ENCODE measurements at regions not wholly inside any gene's neighbourhood (a gene's known extent, or its start where the extent isn't known, plus 50 kb on each side); places are given as distances from the start of the nearest gene placed in this dataset.

DNA sequence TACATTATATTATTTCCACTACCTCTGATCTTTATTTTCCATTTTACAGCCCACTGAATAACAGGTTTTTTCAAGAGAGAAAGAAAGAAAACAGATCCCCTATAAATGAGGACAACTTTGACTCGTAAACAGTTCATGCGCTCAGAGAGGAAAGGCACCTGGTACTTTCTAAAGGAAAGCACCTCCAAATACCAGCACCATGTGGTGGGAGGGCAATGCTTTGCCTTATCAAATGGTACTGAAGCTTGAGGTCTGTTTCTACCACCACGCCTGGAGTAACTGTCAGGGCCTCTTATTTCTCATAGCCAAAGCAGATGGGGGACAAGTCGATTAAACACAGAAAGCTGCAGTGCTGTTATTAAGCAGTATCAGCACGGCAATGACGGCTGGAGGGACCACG lies 510.3 kb upstream of the ZFHX3 start:
- DNase-seq, result no peak

DNA sequence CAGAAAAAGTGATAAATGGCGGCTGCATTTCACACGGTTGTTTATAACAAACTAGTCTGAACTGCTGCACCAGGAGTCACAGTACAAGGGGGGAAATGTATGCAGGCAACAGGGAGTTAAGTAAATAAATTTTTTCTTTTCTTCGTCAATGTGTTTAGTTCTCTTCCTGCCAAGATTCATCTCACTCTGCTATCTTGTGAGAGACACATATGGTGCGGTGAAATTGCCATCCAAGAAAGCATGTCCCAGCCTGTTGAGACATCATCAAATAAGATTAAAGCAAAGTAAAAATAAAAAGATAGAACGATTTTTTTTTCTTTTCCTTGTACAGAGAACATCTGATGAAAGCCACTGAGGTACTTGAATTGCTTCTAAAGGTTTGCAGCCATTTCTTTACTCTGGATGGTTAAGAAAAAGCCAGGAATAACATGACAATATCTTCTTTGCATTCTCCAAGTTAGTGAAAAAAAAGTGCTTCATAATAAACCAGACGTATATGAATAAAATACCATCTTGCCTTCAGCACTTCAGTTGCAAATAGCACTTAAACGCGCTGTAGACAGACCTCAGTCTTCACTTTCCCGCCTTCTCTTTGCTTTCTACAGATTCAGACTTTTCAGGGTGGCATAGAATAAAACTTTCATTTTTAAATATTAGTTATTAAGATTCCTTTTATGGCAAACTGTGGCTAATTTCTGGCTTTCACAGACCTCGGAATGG lies 506.2 kb upstream of the ZFHX3 start:
- DNase-seq, result no peak

DNA sequence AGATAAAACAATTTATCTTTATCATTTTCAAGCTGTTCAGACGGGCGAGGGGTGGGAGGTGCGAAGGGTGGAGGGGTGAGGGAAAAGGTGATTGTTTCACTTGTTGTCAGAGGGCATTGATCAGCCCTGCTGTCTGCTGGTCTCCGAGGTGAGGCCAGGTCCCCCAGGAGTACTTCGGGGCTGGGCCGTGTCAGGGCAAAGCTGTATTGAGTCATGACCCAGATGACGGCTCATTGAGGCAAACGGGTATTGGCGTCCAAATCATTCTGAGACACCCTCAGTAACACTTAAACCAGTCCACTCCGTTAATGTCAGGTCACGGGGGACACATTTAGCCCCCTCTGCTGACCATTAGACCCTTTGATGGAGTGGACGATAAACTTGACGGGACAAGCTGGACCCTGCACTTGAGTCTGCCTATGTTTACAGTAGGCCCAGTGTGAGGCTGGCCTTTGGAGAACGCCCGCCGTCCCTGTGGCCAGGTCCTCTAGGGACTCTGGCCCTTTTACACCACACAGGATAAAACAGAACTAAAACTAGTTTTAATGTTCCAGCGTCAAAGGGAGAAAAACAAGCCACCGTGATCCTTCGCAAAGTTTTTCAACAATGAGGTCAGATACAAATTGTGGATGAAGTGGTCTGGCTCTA lies 502.2 kb upstream of the ZFHX3 start:
- no peak for DNase-seq

DNA sequence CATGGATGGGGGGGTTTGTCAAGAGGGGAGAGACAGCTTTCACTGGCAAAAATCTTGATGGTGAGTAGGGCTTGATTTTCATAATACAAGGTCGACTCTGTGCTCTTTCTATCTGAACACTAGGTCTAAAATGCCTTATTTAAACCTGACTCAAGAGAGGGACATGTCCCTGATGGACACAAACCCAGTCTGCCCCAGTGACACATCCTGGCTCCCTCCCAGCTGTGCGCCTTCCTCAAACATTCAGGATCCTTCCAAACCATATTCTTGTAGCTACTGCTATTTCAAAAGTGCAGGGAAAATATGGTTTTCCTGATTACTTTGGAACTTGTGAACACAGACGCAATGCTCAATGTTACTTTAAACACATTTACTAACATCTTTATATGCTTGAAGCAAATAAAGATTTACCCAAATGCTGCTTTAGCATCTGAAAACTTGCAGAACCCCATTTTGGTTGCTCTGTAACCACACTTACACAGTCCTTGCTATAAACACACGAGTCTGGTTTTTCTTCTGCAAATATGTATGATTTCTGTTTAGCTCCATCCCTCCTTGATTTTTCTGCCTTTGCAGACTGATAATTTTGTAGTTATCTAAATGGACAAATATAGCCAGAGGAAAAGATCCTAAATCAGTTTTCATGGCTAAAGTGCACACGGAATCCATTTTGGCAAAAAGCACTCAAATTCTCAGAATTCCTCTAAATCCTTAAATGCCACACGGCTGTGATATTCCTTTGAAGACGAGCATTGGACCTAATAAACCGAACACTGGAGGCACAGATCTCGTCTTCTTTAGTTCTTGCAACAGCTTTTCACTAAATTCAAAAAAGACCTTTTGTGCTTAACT lies 499.9 kb upstream of the ZFHX3 start:
- no peak for DNase-seq

DNA sequence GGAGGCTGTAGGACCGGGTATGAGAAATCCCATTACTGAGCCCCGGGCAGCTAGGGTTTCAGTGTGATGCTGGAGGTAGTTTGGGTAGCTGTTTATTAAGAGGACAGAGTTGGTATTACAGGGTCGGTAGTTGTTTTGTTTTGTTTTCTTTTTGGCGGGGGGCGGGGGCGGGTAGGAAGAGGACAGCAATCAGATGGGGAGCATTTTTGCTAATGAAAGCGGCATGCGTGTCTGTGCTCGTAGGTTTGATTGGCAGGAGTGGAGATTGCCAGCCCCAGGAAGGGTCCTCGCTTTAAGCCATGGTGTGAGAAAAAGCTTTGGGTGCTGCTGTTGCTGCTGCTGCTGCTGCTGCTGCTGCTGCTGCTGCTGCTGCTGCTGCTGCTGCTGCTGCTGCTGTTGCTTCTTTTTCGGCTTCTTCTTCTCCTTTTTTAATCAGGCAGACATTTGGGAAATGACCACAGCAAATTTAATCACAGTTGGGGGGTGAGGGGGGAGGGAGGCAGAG lies 498.5 kb upstream of the ZFHX3 start:
- DNase-seq, result no peak

DNA sequence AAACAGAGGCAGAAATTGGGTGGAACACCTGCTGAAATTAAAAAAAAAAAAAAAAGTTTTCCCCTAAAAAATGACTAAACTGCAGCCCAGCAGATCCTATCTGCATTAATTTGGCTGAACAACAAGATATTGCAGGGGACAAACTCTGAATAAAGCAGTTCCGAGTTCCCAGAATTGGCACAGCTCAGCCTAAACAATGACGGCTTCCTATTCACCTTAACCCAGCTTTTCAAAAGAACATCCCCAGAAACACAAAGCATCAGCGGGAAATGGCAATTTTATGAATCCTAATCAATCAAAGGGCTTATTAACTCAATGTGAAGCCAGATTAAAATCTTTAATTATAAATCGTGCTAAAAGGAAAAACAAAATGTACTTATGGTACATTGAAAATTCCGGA lies 497.8 kb upstream of the ZFHX3 start:
- no peak for DNase-seq

DNA sequence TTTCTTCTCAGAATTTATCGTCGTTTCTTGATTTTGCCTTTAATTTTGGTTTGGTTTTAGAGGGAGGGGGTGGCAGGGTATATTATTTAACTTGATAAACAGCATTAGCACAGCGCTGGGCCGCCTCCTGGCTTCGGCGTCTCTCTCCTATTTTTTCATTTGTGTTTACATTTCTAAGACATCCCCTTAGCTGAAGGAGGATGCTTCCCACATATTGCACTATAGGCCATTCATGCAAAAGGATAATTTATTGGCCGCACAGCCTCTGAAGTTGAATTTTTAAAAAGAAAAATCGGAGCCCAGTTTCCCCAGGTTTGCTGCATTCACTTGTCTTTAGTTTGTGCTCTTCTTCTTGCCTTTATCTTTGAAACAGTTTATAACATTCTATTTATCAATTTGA lies 497.4 kb upstream of the ZFHX3 start:
- no peak for DNase-seq

DNA sequence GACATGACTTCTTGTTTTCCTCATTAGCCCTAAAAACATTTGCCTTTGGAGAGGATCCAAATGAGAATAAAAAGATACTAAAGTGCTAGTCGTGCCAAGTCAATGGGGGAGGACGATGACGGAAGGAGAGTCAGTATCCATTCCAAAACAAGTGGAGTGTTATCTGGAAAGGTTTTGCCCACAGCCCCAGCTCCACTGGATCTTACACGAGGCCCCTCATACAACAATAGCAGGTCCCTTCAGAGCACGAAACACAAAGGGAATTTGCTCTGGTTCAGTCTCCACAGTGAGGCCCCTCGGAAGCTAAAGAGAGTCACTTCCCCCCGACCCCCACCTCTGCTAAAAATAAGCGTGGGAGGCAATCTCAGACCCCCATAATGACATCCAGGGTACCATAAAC lies 496.9 kb upstream of the ZFHX3 start:
- DNase-seq, result no peak

DNA sequence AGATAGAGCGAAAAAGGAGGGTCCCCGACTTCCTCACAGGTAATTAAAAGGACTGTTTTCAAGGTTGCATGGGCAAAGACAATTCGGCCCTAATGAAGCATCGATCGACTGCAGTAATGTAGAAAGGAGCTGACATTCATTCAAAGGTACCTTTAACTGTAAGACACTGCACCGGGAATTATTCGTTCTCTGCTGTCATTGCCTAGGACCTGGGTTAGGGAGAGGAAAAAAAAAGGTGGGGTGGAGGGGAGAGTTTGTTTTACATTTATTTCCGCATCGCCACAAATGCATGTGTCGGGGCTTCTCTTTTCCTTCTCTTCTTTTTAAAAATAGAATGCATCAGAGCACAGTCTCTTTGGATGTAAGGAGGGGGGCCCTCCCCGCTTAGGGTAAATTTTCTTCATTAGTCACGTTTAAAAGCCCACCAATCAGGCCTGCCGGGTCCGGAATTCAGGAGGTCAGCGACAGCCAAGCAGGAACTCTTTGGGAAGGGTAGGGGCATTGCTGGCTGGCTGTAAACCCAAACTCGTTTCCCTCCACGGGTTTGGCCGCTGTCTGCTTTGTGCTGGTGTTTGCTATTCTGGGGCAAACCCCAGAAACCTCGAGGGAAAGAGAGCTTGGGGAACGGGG lies 496.2 kb upstream of the ZFHX3 start:
- DNase-seq, result no peak

DNA sequence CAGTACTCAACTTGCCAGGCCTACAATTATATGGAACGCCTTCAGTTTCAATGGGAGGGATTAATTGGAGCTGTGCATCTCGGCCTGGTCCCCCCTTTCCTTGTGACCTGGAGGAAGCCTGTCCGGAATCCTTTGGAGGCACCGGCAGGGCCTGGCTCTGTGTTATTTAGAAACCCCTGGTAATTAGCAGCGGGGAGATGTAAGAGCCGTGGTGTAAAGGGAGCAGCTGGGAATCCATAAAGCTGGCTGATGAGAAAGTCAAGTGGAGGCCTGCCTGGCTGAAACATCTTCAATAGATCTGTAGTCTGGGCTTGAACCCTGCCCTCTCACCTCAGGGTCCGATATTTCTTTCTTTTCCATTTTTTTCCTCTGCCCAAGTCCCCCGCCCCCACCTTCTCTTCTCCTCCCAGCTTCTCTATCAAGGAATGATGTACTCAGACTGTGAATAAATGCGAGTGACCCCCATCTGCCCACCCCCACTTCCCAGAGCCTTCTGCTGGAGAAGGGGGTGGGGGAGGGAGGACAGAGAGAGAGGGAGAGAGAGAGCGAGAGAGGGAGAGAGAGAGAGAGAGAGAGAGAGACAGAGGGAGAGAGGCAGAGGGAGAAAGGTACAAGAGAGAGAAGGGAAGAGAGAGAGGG lies 495.5 kb upstream of the ZFHX3 start:
- DNase-seq, result no peak

DNA sequence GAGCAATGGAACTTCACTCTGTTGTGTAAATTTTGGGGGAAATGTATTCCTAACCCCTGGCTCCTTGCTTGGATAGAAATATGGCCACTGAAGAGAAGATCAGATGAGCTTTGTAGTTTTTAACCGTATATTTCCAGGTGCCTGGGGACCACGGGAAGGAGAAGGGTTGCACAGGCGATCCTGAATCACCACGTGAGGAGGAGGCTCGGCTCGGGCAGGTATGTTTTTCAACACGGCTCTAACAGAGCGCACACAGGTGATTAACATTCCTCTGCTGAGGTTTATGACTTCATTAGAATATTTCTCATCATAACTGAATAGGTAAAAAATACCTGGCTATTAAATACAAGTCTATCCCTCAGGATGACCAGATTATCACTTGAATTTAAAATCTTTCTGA lies 495.0 kb upstream of the ZFHX3 start:
- DNase-seq, result no peak

DNA sequence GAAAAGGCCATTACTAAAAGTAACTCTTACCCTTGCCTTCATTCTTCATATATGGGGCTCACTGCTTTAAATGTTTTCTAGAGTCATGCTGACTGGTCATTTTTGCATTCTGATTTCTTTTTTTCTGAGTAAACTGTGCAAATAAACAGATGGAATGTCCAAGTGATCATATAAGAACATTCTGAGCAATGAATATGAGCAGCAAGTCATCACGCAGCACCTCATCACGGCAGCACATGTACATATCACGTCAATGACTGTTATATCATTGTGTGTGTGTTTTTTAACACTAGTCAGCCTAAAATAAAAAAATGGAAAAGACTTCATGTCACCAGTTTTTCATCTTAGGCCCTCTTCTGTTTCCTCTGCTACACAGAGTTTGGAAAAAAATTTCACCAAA lies 490.0 kb upstream of the ZFHX3 start:
- DNase-seq, result no peak

DNA sequence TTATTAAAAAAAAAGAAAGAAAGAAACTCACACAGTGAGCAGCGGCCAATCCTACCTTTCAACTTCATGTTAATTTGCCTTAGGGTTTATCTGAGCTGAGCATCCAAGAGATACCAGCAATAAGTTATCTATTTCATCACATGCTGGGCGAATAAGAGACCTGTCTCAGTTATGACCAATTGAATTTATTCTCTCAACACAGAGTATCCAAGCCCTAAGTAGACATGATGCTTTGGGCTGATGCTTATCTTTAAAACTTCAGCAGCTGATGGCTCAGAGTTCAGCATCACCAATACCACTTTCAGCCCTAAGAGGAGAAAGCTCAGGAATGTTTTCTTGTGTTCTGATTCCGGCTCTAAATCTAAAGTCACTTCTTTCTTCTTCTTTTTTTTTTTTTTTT lies 489.0 kb upstream of the ZFHX3 start:
- DNase-seq, result no peak

DNA sequence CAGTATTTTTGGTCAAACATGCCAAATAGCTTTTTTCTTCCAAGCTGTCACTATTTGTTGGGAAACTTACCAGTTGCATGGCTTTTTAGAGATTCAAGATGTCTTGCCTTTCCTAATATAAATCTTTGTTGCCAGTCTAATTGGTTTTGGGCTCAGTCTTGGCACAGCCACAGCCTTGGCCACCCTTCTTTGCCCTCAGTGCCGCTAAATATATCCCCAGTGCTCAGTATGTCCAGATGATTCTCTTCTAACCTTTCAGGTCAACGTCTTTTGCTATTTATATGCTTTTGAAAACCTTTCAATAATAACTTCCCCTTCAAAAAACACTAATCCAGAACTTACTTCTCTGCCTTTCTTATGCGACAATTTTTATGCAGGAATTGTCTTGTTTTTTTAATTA lies 483.1 kb upstream of the ZFHX3 start:
- DNase-seq, result no peak

DNA sequence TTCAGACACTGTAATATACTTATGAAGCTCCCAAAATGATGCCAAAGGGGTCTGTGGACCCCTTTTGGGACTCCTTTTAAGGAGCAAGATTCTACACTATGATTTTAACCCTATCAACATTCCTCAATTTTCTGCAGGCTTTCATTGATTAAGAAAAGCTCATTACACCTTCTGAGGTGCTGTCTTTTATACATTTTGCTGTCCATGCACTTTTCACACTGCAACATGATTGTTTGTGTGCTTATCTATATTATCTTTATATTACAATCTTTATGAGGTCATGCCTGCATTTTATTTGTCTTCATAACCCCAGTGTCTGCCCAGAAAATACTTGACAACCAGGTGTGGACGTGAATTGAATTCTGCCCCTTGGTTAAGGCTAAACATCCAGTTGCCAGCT lies 482.6 kb upstream of the ZFHX3 start:
- no peak for DNase-seq

DNA sequence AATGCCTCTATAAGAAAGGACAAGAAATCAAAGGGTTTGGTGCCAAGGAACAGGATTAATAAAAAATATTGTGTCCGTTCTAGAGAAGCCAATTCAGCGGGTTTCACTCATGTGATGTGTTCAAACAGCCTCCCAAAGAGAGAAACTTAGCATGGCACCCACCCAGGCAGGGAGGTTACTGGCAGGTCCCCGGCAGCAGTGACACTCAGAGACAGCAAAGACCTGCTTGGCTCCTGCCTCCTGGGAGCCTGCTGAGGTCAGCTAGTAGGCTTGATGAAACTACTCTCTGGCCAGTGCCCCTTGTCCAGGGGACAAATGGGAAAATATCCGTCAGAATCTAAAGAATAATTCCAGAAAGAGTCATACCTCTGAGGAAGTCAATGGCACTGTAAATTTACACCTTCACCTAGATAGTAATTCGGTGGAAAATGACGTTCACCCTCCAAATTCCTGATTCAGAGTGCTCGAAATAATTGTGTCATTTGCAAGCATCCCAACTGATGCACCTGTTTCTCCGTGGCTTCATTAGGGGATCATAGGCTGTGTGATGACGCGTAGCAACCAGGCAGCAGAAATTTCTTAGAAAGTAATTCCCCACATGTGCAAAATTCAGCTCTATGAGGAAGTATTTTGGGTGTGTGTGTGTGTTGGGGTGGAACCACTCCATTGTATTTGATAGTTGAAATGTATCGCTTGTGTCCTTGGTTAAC lies 481.5 kb upstream of the ZFHX3 start:
- no peak for DNase-seq

DNA sequence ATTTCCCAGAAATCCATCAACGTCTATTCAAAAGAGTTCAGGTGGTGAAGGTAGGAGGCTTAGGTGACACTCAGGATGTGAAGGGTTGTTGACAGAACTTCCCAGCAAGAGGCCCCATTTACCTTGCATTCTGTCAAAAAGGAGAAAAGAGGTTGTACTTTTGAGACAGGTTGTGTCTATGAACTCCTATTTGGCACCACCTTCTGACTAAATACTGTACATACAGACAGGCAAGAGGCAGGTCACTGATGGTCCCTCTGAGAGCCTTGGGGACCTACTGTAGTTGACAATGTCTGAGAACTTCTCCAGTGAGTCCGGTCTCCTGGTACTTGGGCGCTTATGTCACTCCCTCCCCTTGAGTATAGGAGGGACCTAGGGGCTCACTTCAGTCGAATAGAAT lies 479.3 kb upstream of the ZFHX3 start:
- DNase-seq, result no peak

DNA sequence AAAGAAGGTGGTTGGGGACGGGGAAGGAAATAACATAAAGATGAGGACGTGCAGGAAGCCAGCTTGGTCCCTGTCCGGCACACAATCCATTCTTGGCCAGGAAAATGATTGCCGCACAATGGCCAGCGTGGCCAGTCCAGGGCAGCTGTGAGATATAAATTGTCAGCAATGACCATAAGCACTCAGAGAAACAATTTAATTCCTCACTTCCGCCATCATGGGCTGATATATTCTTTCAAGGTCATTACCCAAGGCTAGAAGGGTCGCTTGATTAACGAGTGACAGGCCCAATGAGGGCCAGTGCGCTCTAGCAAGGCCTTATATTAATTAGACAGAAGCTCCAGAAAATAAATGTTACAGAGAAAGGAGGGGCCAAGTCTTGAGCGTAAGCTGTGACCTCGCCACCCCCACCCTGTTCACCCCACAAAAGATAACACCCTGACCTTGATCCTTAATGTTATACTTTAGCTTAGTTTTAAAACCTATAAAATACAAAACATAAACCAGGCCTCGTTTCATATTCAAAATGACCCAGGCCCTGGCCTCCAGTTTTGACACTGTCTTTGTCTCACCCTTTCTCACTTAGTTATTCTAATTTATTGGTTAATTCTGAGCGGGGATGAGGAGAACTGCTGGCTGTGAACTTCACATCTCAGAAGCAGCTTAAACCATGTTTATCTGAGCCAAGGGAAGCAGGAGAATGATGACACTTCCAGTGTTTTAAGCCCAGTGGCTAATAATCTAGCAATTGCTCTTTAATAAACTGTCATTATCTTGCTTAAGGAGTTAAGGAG lies 478.3 kb upstream of the ZFHX3 start:
- DNase-seq, result no peak

DNA sequence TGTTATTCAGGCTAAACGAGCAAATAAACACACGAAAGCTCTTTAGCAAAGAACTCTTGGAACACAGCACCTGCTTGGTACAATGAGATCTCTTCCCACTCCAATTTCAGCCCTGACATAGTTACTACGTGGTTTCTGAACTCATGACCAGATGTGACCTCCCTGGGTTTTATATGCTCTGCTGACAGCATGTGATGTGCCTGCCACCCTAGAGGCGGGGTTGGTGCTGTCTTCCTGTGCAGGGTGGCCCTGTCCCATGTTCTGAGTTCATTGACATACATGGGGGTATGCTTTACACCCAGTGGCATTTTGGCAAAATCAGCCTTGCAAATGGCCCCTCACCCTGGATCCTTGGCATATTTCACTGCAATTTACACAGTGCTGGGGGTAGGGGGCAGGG lies 475.3 kb upstream of the ZFHX3 start:
- DNase-seq, result no peak

DNA sequence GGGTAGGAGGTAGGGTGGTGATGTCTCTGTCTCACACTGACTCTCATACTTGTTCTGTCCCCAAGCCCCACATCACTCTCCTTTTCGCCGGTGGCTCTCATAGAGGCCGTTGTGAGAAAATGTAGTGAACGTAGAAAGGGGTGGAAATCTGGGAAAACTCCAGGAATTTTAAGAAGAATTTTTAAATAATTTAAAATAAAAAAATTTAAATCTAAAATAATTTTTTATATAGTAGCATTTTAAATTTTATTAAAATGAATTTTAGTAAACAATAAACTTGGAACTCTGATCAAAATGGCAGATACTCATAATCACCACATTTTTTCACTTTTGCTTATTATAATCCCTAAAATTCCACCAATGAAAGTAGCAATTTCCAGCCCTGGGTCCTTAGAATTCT lies 473.6 kb upstream of the ZFHX3 start:
- no peak for DNase-seq

DNA sequence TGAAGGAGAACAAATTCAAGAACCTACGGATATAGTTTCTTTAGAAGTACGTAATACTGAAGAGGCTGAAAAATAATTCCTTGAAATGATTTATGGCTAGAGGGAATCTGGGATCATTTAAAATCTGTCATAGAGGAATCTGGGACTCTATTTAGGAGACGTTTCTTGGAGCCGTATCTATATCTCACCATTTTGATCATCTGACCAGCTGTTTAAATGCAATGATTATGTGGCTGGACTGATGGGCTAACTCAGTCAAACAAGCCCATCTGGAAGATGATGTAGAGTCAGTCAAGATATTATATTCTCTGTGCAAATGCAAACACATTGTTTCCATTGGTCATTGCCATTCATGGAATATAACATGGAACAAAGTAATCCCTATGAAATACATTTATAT lies 467.7 kb upstream of the ZFHX3 start:
- no peak for DNase-seq

Data from CD4-positive, alpha-beta T cell treated with Interleukin-21 for 1 hour (primary cell).